Keratinocyte (primary cell): ENCODE measurements at regions not wholly inside any gene's neighbourhood (a gene's known extent, or its start where the extent isn't known, plus 50 kb on each side); places are given as distances from the start of the nearest gene placed in this dataset.

ENCODE experiments used
- EZH2 ChIP-seq: IDR thresholded peaks from one replicate; pipeline ENCODE4 v1.6.1; 2012; ENCODE audit warnings: inconsistent platforms, mild to moderate bottlenecking, low read length, moderate library complexity
- TF ChIP-seq, protein P1 (sequence below), 3 experiments: IDR thresholded peaks in 1 of 3; conservative IDR thresholded peaks in 1 of 3; optimal IDR thresholded peaks in 1 of 3; 2 replicates in 2 of 3; 3 replicates in 1 of 3; pipeline versions ENCODE3 to v1.5.1; 2011; ENCODE audit warnings: low read length in 3 of 3, mild to moderate bottlenecking in 3 of 3, moderate library complexity in 2 of 3, control low read depth in 1 of 3, inconsistent platforms in 1 of 3; ENCODE audit not compliant: insufficient read depth in 2 of 3; ENCODE audit errors: extremely low read depth in 1 of 3

DNA sequence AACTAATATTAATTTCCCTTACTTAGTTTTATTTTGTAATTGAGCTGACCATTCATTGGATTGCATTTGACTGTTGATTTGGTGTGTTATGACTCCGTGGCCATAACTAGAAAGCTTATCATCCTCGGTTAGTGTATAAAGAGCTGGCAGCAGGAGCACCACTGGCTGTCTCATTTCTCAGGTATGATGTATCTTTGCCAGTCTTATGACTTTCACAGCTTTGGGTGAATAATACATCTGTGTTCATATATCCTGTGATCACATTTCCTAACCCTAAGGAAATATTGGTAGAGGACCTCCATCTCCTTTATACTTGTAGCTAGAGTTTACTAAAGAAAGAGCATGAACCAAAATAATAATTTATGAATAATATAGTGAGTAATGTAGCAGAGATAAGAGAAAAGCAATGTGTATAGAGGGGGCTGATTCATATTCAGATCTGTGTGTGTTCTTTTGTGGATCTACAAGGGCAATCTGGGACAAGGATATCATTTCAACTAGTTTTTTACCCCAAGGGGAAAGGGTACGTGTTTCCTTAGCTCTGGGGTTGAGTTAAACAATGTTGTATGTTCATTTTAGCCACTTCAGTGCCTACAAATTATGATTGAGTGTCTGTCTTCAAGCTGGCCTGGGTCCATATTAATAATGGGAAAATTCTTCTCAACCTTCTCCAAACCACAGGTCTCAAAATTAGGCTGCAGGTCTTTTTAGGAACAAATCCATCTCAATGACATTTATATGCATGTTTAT, 901.7 kb downstream of the NTRK3 start:
- TF ChIP-seq EZH2: no peak
- TF ChIP-seq, protein P1, sequence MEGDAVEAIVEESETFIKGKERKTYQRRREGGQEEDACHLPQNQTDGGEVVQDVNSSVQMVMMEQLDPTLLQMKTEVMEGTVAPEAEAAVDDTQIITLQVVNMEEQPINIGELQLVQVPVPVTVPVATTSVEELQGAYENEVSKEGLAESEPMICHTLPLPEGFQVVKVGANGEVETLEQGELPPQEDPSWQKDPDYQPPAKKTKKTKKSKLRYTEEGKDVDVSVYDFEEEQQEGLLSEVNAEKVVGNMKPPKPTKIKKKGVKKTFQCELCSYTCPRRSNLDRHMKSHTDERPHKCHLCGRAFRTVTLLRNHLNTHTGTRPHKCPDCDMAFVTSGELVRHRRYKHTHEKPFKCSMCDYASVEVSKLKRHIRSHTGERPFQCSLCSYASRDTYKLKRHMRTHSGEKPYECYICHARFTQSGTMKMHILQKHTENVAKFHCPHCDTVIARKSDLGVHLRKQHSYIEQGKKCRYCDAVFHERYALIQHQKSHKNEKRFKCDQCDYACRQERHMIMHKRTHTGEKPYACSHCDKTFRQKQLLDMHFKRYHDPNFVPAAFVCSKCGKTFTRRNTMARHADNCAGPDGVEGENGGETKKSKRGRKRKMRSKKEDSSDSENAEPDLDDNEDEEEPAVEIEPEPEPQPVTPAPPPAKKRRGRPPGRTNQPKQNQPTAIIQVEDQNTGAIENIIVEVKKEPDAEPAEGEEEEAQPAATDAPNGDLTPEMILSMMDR (optimal IDR thresholded peaks at IDR 0.05 in 1 of 3, IDR thresholded peaks at IDR 0.05 in 1 of 3, conservative IDR thresholded peaks at IDR 0.05 in 1 of 3; ENCODE audit: extremely low read depth in 1 of 3, insufficient read depth in 2 of 3, low read length in 3 of 3): no peak
